HCT116 (cell line): ENCODE measurements at regions not wholly inside any gene's neighbourhood (a gene's known extent, or its start where the extent isn't known, plus 50 kb on each side); places are given as distances from the start of the nearest gene placed in this dataset.

Experiments used
- ATAC-seq: fragments of 200-7000 bp; cut with Tn5 transposase; 2 replicates; pipeline ENCODE4 v1.9.1; 2020; ENCODE audit warnings: mild to moderate bottlenecking, moderate library complexity
- BruUV-seq: library from RNA; stranded (reverse); fragments of 400-500 nt; replicated peaks from 2 replicates; lab custom pipeline; 2021; lab: Mats Ljungman, UMichigan
- CTCF ChIA-PET: fragments of 300-600 bp; sonication (Branson Sonifier 250); formaldehyde crosslinking; loops from one replicate; lab custom pipeline; 2021; ENCODE audit warnings: antibody characterized with exemption; lab: Charles Lee
- POLR2A ChIA-PET: fragments of 300-600, 350-600 bp; sonication (Branson Sonifier 250); formaldehyde crosslinking; loops from one replicate; lab custom pipeline; 2021; ENCODE audit warnings: antibody characterized with exemption; lab: Charles Lee
- RAD21 ChIA-PET, 2 experiments: fragments of 300-600 bp; sonication (Branson Sonifier 250); formaldehyde crosslinking; loops; one replicate each; lab custom pipeline; 2023; ENCODE audit warnings: low total read pairs in 2 of 2; ENCODE audit not compliant: uncharacterized antibody in 2 of 2, unreplicated experiment in 2 of 2, low non-redundant PET in 1 of 2; lab: Charles Lee
- DNase-seq: peaks from one replicate; pipeline ENCODE4 v3.0.0-alpha.2; 2010; ENCODE audit warnings: low read depth, low spot score
- H2AFZ ChIP-seq: fragments of 200-600 bp; shearing (Covaris generic), sonication (generic); 2 replicates; pipeline ENCODE4 v1.6.1; 2017; ENCODE audit warnings: low read depth, mixed run types, mixed read lengths, antibody characterized with exemption, low read length; ENCODE audit not compliant: poor library complexity, severe bottlenecking
- H3K27ac ChIP-seq: 2 replicates; pipeline ENCODE4 v1.5.1; 2012; ENCODE audit warnings: low read depth, low read length
- H3K27me3 ChIP-seq: fragments of 200-600 bp; sonication (generic); 2 replicates; pipeline ENCODE4 v1.6.1; 2016; ENCODE audit warnings: mixed run types, low read length, mixed read lengths; ENCODE audit not compliant: insufficient read depth
- H3K36me3 ChIP-seq, 2 experiments: fragments of 200-500 bp in 1 of 2; fragments of 200-600 bp in 1 of 2; sonication (Bioruptor generic) in 1 of 2; sonication (generic) in 1 of 2; 2 replicates each; pipeline versions ENCODE4 v1.5.1 to v1.6.1; 2014 to 2016; ENCODE audit warnings: low read length in 2 of 2, inconsistent platforms in 1 of 2, mixed read lengths in 1 of 2, mixed run types in 1 of 2; ENCODE audit not compliant: insufficient read depth in 2 of 2, control insufficient read depth in 1 of 2
- H3K4me1 ChIP-seq, 2 experiments: fragments of 200-600 bp in 1 of 2; sonication (generic) in 1 of 2; 2 replicates each; pipeline versions ENCODE4 v1.5.1 to v1.6.1; 2012 to 2017; ENCODE audit warnings: low read length in 2 of 2, inconsistent platforms in 1 of 2, mild to moderate bottlenecking in 1 of 2, mixed read lengths in 1 of 2, mixed run types in 1 of 2, moderate library complexity in 1 of 2; ENCODE audit not compliant: insufficient read depth in 2 of 2, control insufficient read depth in 1 of 2
- H3K4me2 ChIP-seq: fragments of 200-600 bp; sonication (generic); 2 replicates; pipeline ENCODE4 v1.6.1; 2017; ENCODE audit warnings: mixed run types, low read length, mixed read lengths
- H3K4me3 ChIP-seq, 2 experiments: fragments of 200-600 bp in 1 of 2; sonication (generic) in 1 of 2; replicated peaks in 1 of 2; 2 replicates each; pipeline ENCODE4 v1.5.1; 2011 to 2016; ENCODE audit warnings: low read length in 2 of 2, control low read depth in 1 of 2, low read depth in 1 of 2, mild to moderate bottlenecking in 1 of 2, mixed read lengths in 1 of 2, mixed run types in 1 of 2
- H3K79me2 ChIP-seq: fragments of 200-600 bp; sonication (generic); 2 replicates; pipeline ENCODE4 v1.6.1; 2017; ENCODE audit warnings: mild to moderate bottlenecking, mixed run types, low read length, moderate library complexity, mixed read lengths; ENCODE audit not compliant: insufficient read depth
- H3K9ac ChIP-seq: fragments of 200-600 bp; sonication (generic); 2 replicates; pipeline ENCODE4 v1.6.1; 2016; ENCODE audit warnings: low read length, mixed read lengths
- H3K9me2 ChIP-seq: fragments of 200-600 bp; sonication (generic), shearing (Covaris generic); 2 replicates; pipeline ENCODE4 v1.6.1; 2017; ENCODE audit warnings: mixed run types, mild to moderate bottlenecking, moderate library complexity; ENCODE audit not compliant: insufficient read depth
- H3K9me3 ChIP-seq, 2 experiments: fragments of 200-500 bp in 1 of 2; fragments of 200-600 bp in 1 of 2; sonication (Bioruptor generic) in 1 of 2; sonication (generic) in 1 of 2; 2 replicates each; pipeline ENCODE4 v1.6.1; 2014 to 2017; ENCODE audit warnings: low read length in 2 of 2, mixed read lengths in 2 of 2, inconsistent platforms in 1 of 2, low read depth in 1 of 2, mild to moderate bottlenecking in 1 of 2, mixed run types in 1 of 2, moderate library complexity in 1 of 2; ENCODE audit not compliant: control insufficient read depth in 1 of 2, insufficient read depth in 1 of 2
- H4K20me1 ChIP-seq: fragments of 200-600 bp; sonication (generic), shearing (Covaris generic); 2 replicates; pipeline ENCODE4 v1.6.1; 2017; ENCODE audit warnings: mixed run types, mild to moderate bottlenecking, moderate library complexity; ENCODE audit not compliant: insufficient read depth
- CEBPB ChIP-seq: IDR thresholded peaks from 2 replicates; pipeline ENCODE4 v1.6.1; 2012; ENCODE audit warnings: low read depth
- CTCF ChIP-seq, 3 experiments: fragments of 200-600 bp in 1 of 3; sonication (generic) in 1 of 3; IDR thresholded peaks in 2 of 3; conservative IDR thresholded peaks in 1 of 3; 2 replicates each; pipeline ENCODE4 v1.5.1; 2012 to 2017; ENCODE audit warnings: low read depth in 2 of 3, low read length in 2 of 3, antibody characterized with exemption in 1 of 3, borderline replicate concordance in 1 of 3, control low read depth in 1 of 3, mild to moderate bottlenecking in 1 of 3, mixed read lengths in 1 of 3, mixed run types in 1 of 3, moderate library complexity in 1 of 3; ENCODE audit not compliant: insufficient read depth in 1 of 3
- ELF1 ChIP-seq: IDR thresholded peaks from 2 replicates; pipeline ENCODE4 v1.6.1; 2012; ENCODE audit warnings: low read depth, borderline replicate concordance
- EZH2phosphoT487 ChIP-seq: fragments of 200-600 bp; IDR thresholded peaks from 2 replicates; pipeline ENCODE4 v1.6.1; 2018; ENCODE audit warnings: antibody characterized with exemption, borderline replicate concordance
- JUND ChIP-seq: IDR thresholded peaks from 2 replicates; pipeline ENCODE4 v1.6.1; 2012
- MAX ChIP-seq: IDR thresholded peaks from 2 replicates; pipeline ENCODE4 v1.6.1; 2012
- POLR2AphosphoS5 ChIP-seq: IDR thresholded peaks from 2 replicates; pipeline ENCODE4 v1.6.1; 2011; ENCODE audit warnings: mild to moderate bottlenecking, low read depth, low read length, moderate library complexity
- RAD21 ChIP-seq: IDR thresholded peaks from 2 replicates; pipeline ENCODE4 v1.6.1; 2012; ENCODE audit warnings: low read depth, mild to moderate bottlenecking
- SP1 ChIP-seq: IDR thresholded peaks from 2 replicates; pipeline ENCODE4 v1.6.1; 2012; ENCODE audit warnings: low read depth
- SRF ChIP-seq: IDR thresholded peaks from 2 replicates; pipeline ENCODE4 v1.6.1; 2012; ENCODE audit warnings: low read depth
- ZBTB33 ChIP-seq: IDR thresholded peaks from 2 replicates; pipeline ENCODE4 v1.6.1; 2011; ENCODE audit warnings: mild to moderate bottlenecking, low read length, moderate library complexity; ENCODE audit not compliant: insufficient replicate concordance; ENCODE audit errors: extremely low read depth
- ZNF274 ChIP-seq: fragments of 200-500 bp; sonication (Bioruptor generic); IDR thresholded peaks from 2 replicates; pipeline ENCODE4 v1.6.1; 2014; ENCODE audit warnings: mild to moderate bottlenecking, low read depth, low read length, inconsistent platforms
- intact Hi-C: fragments of 100-400 bp; cut with micrococcal nuclease; formaldehyde crosslinking; loops from 2 replicates; pipeline ENCODE4 v1.10.0; 2022

- no peaks in the 10 kb centered on the region for H3K4me1 ChIP-seq
- no peaks in the 10 kb centered on the region for H3K9me3 ChIP-seq
- ChIA-PET CTCF (no interaction called here), POLR2A (no interaction called here), RAD21 (no interaction called here)
- no peak overlapping the region for H3K27ac ChIP-seq
- H3K36me3 ChIP-seq, result no peaks in the 10 kb centered on the region
- H3K4me2 ChIP-seq, result no peak overlapping the region
- BruUV-seq, result no TSS peak
- H3K4me3 ChIP-seq, result no peak overlapping the region
- H3K79me2 ChIP-seq, result no peaks in the 10 kb centered on the region
- H3K27me3 ChIP-seq, result no peaks in the 10 kb centered on the region
- H4K20me1 ChIP-seq, result no peaks in the 10 kb centered on the region
- ATAC-seq (no peak), DNase-seq (no peak)
- no peaks in the 10 kb centered on the region for H3K9me2 ChIP-seq
- no peak for TF ChIP-seq ELF1
- TF ChIP-seq POLR2AphosphoS5, result no peak
- TF ChIP-seq ZBTB33, result no peak
- intact Hi-C loops, result no loop called here
- no peak overlapping the region for H3K9ac ChIP-seq
- H2AFZ ChIP-seq, result no peak overlapping the region
Measured at GRCh38 chr4:184528713-184529112, 54.4 kb upstream of the IRF2 start.

GRCh38 chr4:184528051-184528450 is 53.7 kb upstream of the IRF2 start:
- RAD21 ChIA-PET, result no interaction called here
- no peak for ATAC-seq
- BruUV-seq, result no TSS peak
- Histone ChIP-seq H3K4me3 (no peak overlapping the region), H2AFZ (no peak overlapping the region), H3K4me2 (no peak overlapping the region), H3K9ac (no peak overlapping the region), H3K4me1 (no peaks in the 10 kb centered on the region), H3K27ac (no peak overlapping the region), H3K36me3 (no peaks in the 10 kb centered on the region), H3K9me3 (no peaks in the 10 kb centered on the region), H3K79me2 (no peaks in the 10 kb centered on the region), H4K20me1 (no peaks in the 10 kb centered on the region), H3K9me2 (no peaks in the 10 kb centered on the region), H3K27me3 (no peaks in the 10 kb centered on the region)
- intact Hi-C loops, result no loop called here
- POLR2A ChIA-PET, result no interaction called here
- no peak for DNase-seq
- CTCF ChIA-PET, result no interaction called here
- TF ChIP-seq CEBPB, result no peak
- TF ChIP-seq SRF, result no peak
- TF ChIP-seq EZH2phosphoT487, result no peak
- no peak for TF ChIP-seq CTCF (IDR thresholded peaks at IDR 0.05 in 2 of 3, conservative IDR thresholded peaks at IDR 0.05 in 1 of 3; ENCODE audit: borderline replicate concordance in 1 of 3, insufficient read depth in 1 of 3, low read depth in 2 of 3, low read length in 2 of 3)
- no peak for TF ChIP-seq ELF1
- TF ChIP-seq MAX, result no peak
- no peak for TF ChIP-seq ZBTB33
- no peak for TF ChIP-seq POLR2AphosphoS5
- no peak for TF ChIP-seq ZNF274
- no peak for TF ChIP-seq RAD21
- no peak for TF ChIP-seq SP1
- TF ChIP-seq JUND, result no peak
